GM12873 (cell line): ENCODE measurements at regions not wholly inside any gene's neighbourhood (a gene's known extent, or its start where the extent isn't known, plus 50 kb on each side); places are given as distances from the start of the nearest gene placed in this dataset.

ENCODE experiments used
- TF ChIP-seq, protein P1 (sequence below): IDR thresholded peaks from 2 replicates; pipeline ENCODE4 v1.5.1; 2012; ENCODE audit warnings: low read depth, mild to moderate bottlenecking, moderate library complexity, low read length, control low read depth; ENCODE audit not compliant: insufficient read depth; ENCODE audit errors: missing control alignments

DNA sequence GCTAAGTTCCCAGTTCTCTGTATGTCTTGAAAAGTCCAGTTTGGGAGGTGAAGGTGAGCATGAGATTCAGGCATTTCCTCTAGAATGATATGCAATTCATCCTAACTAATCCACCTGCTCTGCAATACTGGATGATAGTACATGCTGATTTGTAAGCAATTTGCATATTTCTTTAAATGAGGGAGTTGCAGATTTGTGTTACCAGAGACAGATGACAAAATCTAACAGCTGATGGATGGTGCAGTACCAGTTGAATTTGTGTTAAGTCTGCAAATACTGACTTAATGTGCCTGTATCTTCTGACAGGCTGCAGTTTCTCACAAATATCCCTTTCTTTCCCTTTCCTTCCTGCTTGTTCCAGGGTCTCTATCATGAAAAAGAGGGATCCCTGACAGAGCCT, 76.4 kb upstream of the MBIP start:
- TF ChIP-seq, protein P1, sequence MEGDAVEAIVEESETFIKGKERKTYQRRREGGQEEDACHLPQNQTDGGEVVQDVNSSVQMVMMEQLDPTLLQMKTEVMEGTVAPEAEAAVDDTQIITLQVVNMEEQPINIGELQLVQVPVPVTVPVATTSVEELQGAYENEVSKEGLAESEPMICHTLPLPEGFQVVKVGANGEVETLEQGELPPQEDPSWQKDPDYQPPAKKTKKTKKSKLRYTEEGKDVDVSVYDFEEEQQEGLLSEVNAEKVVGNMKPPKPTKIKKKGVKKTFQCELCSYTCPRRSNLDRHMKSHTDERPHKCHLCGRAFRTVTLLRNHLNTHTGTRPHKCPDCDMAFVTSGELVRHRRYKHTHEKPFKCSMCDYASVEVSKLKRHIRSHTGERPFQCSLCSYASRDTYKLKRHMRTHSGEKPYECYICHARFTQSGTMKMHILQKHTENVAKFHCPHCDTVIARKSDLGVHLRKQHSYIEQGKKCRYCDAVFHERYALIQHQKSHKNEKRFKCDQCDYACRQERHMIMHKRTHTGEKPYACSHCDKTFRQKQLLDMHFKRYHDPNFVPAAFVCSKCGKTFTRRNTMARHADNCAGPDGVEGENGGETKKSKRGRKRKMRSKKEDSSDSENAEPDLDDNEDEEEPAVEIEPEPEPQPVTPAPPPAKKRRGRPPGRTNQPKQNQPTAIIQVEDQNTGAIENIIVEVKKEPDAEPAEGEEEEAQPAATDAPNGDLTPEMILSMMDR: no peak

DNA sequence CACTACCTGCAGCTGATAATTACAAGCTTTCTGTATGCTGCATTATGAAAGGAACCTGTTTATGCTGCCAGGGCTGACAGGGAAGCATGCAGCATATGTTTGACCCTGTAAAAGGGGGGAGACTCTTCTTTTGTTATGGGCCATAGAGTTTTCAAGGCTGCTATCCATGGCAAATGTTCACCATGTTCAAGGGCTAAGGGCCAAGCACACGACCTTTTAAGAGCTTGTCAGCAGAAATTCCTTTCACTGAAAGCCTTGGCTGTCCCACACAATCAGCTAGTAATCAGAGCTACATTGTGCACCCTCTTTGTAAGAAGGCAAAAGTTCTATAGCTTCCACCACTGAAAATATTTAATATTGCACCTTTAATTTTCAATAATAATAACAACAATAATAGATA, 74.2 kb upstream of the MBIP start:
- TF ChIP-seq, protein P1: no peak

DNA sequence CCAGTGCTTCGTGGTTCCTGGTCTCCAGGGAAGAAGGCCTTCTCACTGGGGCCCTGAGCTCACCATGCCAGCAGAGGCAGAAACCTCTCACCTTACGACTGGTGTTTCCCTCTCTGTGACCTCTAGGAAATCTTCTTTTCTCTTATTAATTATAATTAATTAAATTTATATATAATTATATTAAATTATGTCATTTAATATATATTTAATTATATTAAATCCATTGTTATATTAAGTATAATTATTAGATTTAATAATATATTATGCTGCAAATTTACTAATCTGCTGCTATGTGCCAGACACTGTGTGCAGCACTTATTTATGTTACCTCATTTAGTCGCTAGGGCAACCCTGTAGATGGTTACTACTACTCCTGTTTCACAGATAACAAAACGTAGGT, 70.3 kb upstream of the MBIP start:
- TF ChIP-seq, protein P1: no peak

DNA sequence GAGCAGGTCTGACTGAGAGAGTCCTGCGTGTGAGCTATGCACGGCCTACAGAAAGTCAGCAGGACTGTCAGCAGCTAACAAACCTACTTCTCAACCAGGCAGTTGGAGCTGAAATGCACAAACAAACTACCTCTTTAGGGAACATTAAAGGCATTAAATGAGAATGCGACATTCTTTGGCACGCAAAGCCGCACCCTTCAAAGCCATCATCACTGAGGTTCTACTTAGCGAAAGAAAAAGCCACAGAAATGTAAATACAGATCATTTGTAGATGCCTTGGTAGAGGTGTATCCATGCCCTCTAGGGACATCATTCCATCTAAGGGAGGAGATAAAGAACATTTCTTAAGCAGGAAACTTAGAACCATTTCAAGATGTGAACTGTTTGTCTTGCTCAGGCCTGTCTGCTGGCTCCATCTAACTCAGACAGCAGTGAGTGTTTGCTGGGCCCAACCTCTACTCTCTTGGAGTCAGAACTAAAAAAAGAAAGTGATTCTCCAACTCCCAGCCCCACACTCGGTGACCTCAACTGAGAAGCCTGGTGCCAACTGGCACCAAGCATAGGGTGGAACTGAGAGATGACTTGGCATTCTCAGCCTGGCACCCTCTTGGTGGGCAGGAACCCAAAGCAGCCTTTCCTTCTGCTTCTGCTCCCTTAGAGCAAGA, 63.5 kb upstream of the MBIP start:
- TF ChIP-seq, protein P1: no peak

DNA sequence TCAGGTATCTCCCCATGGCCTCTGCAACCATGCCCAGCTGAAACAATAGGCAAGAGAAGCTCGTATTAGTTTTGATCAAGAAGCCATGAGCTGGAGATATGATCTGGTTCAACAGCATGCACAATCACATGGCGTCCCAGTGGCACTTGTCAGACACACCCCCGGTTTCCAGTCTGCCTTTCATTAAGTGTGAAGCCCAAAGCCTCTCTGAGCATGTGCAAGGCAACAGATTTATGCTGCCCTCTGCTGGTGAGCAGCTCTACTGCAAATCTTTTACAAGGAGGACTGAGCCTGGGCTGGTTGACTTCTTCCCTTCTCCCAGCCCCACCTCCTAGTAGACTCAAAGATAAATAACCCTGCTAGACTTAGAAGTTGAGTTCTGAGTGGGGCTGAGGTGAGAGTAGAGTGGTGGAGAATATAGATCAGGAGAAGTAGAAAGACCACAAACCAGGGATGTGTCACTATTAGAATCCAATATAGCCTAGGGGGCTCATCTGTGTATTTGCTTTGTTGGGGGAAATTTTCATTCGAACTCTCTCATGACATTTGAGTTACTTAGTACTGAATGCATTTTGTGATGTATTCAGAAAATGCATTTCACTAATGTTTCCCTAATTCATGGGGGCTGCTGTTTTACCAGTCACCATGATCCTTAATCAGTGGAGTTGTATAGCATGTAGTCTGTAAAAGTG, 53.7 kb upstream of the MBIP start:
- TF ChIP-seq, protein P1: peak; percentile 94
